HepG2 (cell line): ENCODE measurements at regions not wholly inside any gene's neighbourhood (a gene's known extent, or its start where the extent isn't known, plus 50 kb on each side); places are given as distances from the start of the nearest gene placed in this dataset.

Experiments
- ATAC-seq: fragments of 200-7000 bp; cut with Tn5 transposase; 3 replicates; pipeline ENCODE4 v1.9.1; 2020; ENCODE audit warnings: mild to moderate bottlenecking, moderate library complexity
- BruUV-seq: library from RNA; stranded (reverse); fragments of 400-500 nt; replicated peaks from 2 replicates; lab custom pipeline; 2021; lab: Mats Ljungman, UMichigan
- CTCF ChIA-PET: fragments of 300-600 bp; formaldehyde crosslinking; extraction: SDS; loops from one replicate; lab custom pipeline; 2021; ENCODE audit warnings: low total read pairs, inconsistent platforms, low intra/inter-chr PET ratio; lab: Yijun Ruan, JAX
- POLR2A ChIA-PET: fragments of 350-600 bp; sonication (Branson Sonifier 250); formaldehyde crosslinking; loops from one replicate; lab custom pipeline; 2020; ENCODE audit warnings: antibody characterized with exemption, inconsistent platforms; lab: Yijun Ruan, JAX
- DNase-seq: peaks from one replicate; pipeline ENCODE4 v3.0.0-alpha.2; 2015; ENCODE audit warnings: low spot score
- FAIRE-seq: peaks from 3 replicates; lab custom pipeline; 2011; peaks lifted over from hg19 to GRCh38; lab: Jason Lieb, UNC
- H2AFZ ChIP-seq: one replicate; pipeline ENCODE4 v1.6.1; 2011; ENCODE audit warnings: low read length, inconsistent platforms
- H3K27ac ChIP-seq: fragments of 300-600 bp; 3 replicates; pipeline ENCODE4 v1.8.0; 2011; ENCODE audit warnings: mixed run types, mild to moderate bottlenecking, mixed read lengths, low read length, inconsistent platforms; ENCODE audit not compliant: insufficient read depth; ENCODE audit errors: extremely low read length
- H3K27me3 ChIP-seq, 2 experiments: fragments of 200-600 bp in 1 of 2; 2 replicates in 1 of 2; 3 replicates in 1 of 2; pipeline versions ENCODE4 v1.6.0 to v1.8.0; 2011; ENCODE audit warnings: low read length in 2 of 2, mild to moderate bottlenecking in 2 of 2, moderate library complexity in 2 of 2, inconsistent platforms in 1 of 2; ENCODE audit not compliant: insufficient read depth in 2 of 2, control insufficient read depth in 1 of 2
- H3K36me3 ChIP-seq, 2 experiments: fragments of 200-600 bp in 1 of 2; replicated peaks in 1 of 2; 2 replicates in 1 of 2; 3 replicates in 1 of 2; pipeline versions ENCODE4 v1.5.1 to v1.8.0; 2011; ENCODE audit warnings: low read length in 2 of 2, inconsistent platforms in 1 of 2; ENCODE audit not compliant: insufficient read depth in 2 of 2, control insufficient read depth in 1 of 2
- H3K4me1 ChIP-seq: 2 replicates; pipeline ENCODE4 v1.5.1; 2012; ENCODE audit warnings: low read length, inconsistent platforms; ENCODE audit not compliant: insufficient read depth
- H3K4me2 ChIP-seq: 2 replicates; pipeline ENCODE4 v1.6.0; 2011; ENCODE audit warnings: low read depth, low read length, inconsistent platforms
- H3K4me3 ChIP-seq, 3 experiments: fragments of 200-600 bp in 1 of 3; sonication (generic), shearing (Covaris generic) in 1 of 3; replicated peaks in 1 of 3; 2 replicates each; pipeline ENCODE4 v1.5.1; 2011 to 2016; ENCODE audit warnings: low read length in 3 of 3, inconsistent platforms in 2 of 3, low read depth in 2 of 3, mild to moderate bottlenecking in 2 of 3, control low read depth in 1 of 3, mixed read lengths in 1 of 3; ENCODE audit not compliant: insufficient read depth in 1 of 3
- H3K79me2 ChIP-seq: one replicate; pipeline ENCODE4 v1.6.1; 2011; ENCODE audit warnings: low read length, inconsistent platforms; ENCODE audit not compliant: insufficient read depth
- H3K9ac ChIP-seq: 2 replicates; pipeline ENCODE4 v1.6.0; 2011; ENCODE audit warnings: mild to moderate bottlenecking, low read depth, low read length, inconsistent platforms; ENCODE audit not compliant: insufficient read depth
- H3K9me3 ChIP-seq: 2 replicates; pipeline ENCODE4 v1.5.1; 2012; ENCODE audit warnings: mild to moderate bottlenecking, low read length
- H4K20me1 ChIP-seq: 2 replicates; pipeline ENCODE4 v1.6.0; 2011; ENCODE audit warnings: inconsistent platforms, mild to moderate bottlenecking, low read length, moderate library complexity; ENCODE audit not compliant: insufficient read depth
- AKAP8 ChIP-seq: sonication (generic); formaldehyde crosslinking; IDR thresholded peaks from 2 replicates; pipeline ENCODE4 v1.5.1; 2020; ENCODE audit warnings: mild to moderate bottlenecking, missing genetic modification reagents
- ARHGAP35 ChIP-seq: sonication (generic); formaldehyde crosslinking; IDR thresholded peaks from 2 replicates; pipeline ENCODE4 v1.9.0; 2022; ENCODE audit warnings: mild to moderate bottlenecking, inconsistent platforms, moderate library complexity, missing genetic modification reagents, borderline replicate concordance
- FLYWCH1 ChIP-seq: sonication (generic); formaldehyde crosslinking; IDR thresholded peaks from 2 replicates; pipeline ENCODE4 v1.8.1; 2023; ENCODE audit warnings: mild to moderate bottlenecking, missing genetic modification reagents
- FOXP1 ChIP-seq, 2 experiments: fragments of 450-650 bp in 1 of 2; IDR thresholded peaks; 2 replicates each; pipeline ENCODE4 v1.6.1; 2017 to 2018; ENCODE audit warnings: antibody characterized with exemption in 1 of 2
- NCOR1 ChIP-seq: fragments of 200-600 bp; sonication (generic); IDR thresholded peaks from 2 replicates; pipeline ENCODE4 v1.7.0; 2017; ENCODE audit warnings: antibody characterized with exemption, low read length, borderline replicate concordance
- REL ChIP-seq: sonication (generic); formaldehyde crosslinking; conservative IDR thresholded peaks from 2 replicates; pipeline ENCODE4 v1.8.0; 2022; ENCODE audit warnings: mild to moderate bottlenecking, missing genetic modification reagents, moderate library complexity
- RNF219 ChIP-seq: sonication (generic); formaldehyde crosslinking; IDR thresholded peaks from 2 replicates; pipeline ENCODE4 v1.5.0; 2020; ENCODE audit warnings: mild to moderate bottlenecking, missing genetic modification reagents
- SOX13 ChIP-seq, 3 experiments: fragments of 450-650 bp in 1 of 3; sonication (generic) in 1 of 3; formaldehyde crosslinking in 1 of 3; IDR thresholded peaks in 2 of 3; conservative IDR thresholded peaks in 1 of 3; 2 replicates each; pipeline versions ENCODE4 v1.5.0 to v1.6.1; 2016 to 2020; ENCODE audit warnings: antibody characterized with exemption in 1 of 3, mild to moderate bottlenecking in 1 of 3, missing compliant biosample characterization in 1 of 3, missing genetic modification reagents in 1 of 3, moderate library complexity in 1 of 3
- SRSF1 ChIP-seq: fragments of 200-400 bp; formaldehyde crosslinking; optimal IDR thresholded peaks from 2 replicates; pipeline ENCODE3; 2017; ENCODE audit warnings: mild to moderate bottlenecking, low read depth, low read length, moderate library complexity
- SSRP1 ChIP-seq: IDR thresholded peaks from 2 replicates; pipeline ENCODE4 v1.6.1; 2016; ENCODE audit warnings: control low read depth
- ZNF605 ChIP-seq: sonication (generic); formaldehyde crosslinking; IDR thresholded peaks from 2 replicates; pipeline ENCODE4 v1.8.0; 2022; ENCODE audit warnings: mild to moderate bottlenecking, missing genetic modification reagents
- ZSCAN22 ChIP-seq: sonication (generic); formaldehyde crosslinking; IDR thresholded peaks from 2 replicates; pipeline ENCODE4 v1.4.0; 2020; ENCODE audit warnings: mild to moderate bottlenecking, missing genetic modification reagents
- WGBS: methylation state at CpG from one replicate; pipeline ENCODE4 v1.1.6; 2017; ENCODE audit warnings: low lambda C conversion rate; 5-methylcytosine and 5-hydroxymethylcytosine counted together
- in situ Hi-C: cut with HindIII; loops from 2 replicates; pipeline ENCODE4 v1.10.0; 2017; ENCODE audit warnings: low pct_unique_long_range_greater_than_20kb; ENCODE audit not compliant: extremely low pct_ligation_motif_present
- intact Hi-C: fragments of 100-400 bp; cut with micrococcal nuclease; formaldehyde crosslinking; loops from one replicate; pipeline ENCODE4 v1.10.0; 2022; ENCODE audit not compliant: unreplicated experiment
- TF ChIP-seq, protein P1 (sequence below): IDR thresholded peaks from 2 replicates; pipeline ENCODE4 v1.6.1; 2018; ENCODE audit warnings: missing genetic modification reagents, mild to moderate bottlenecking, missing compliant biosample characterization
- TF ChIP-seq, protein P2 (sequence below): sonication (generic); formaldehyde crosslinking; IDR thresholded peaks from 2 replicates; pipeline ENCODE4 v1.4.0; 2020; ENCODE audit warnings: missing genetic modification reagents

- Histone ChIP-seq H3K27me3 (no peaks in the 10 kb centered on the region), H3K4me1 (no peaks in the 10 kb centered on the region), H4K20me1 (no peaks in the 10 kb centered on the region), H3K9ac (no peak overlapping the region), H3K36me3 (no peaks in the 10 kb centered on the region), H3K4me2 (no peak overlapping the region), H3K4me3 (no peak overlapping the region), H3K27ac (no peak overlapping the region), H3K79me2 (no peaks in the 10 kb centered on the region), H3K9me3 (peaks cover 5% of the 10 kb centered on the region; the same call in 1 of the 2 replicates), H2AFZ (no peak overlapping the region)
- DNase-seq (no peak), FAIRE-seq (no peak), ATAC-seq (no peak)
- CTCF ChIA-PET, result no interaction called here
- no peak for TF ChIP-seq ZNF605 (CRISPR knock-in tag)
- no peak for TF ChIP-seq SRSF1
- no peak for TF ChIP-seq REL
- TF ChIP-seq, protein P1, sequence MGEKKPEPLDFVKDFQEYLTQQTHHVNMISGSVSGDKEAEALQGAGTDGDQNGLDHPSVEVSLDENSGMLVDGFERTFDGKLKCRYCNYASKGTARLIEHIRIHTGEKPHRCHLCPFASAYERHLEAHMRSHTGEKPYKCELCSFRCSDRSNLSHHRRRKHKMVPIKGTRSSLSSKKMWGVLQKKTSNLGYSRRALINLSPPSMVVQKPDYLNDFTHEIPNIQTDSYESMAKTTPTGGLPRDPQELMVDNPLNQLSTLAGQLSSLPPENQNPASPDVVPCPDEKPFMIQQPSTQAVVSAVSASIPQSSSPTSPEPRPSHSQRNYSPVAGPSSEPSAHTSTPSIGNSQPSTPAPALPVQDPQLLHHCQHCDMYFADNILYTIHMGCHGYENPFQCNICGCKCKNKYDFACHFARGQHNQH (CRISPR knock-in tag), result no peak
- no peak for TF ChIP-seq SOX13 (IDR thresholded peaks at IDR 0.05)
- no peak for TF ChIP-seq SOX13 (CRISPR knock-in tag; conservative IDR thresholded peaks at IDR 0.05 in 1 of 2, IDR thresholded peaks at IDR 0.05 in 1 of 2)
- no TSS peak for BruUV-seq
- in situ Hi-C loops (no loop called here), intact Hi-C loops (no loop called here)
- 0% methylated on average over 3 of the region's 3 CpGs for WGBS
- POLR2A ChIA-PET, result no interaction called here
Observed at GRCh38 chr1:233485809-233486398, 128.0 kb upstream of the KCNK1 start.

DNA sequence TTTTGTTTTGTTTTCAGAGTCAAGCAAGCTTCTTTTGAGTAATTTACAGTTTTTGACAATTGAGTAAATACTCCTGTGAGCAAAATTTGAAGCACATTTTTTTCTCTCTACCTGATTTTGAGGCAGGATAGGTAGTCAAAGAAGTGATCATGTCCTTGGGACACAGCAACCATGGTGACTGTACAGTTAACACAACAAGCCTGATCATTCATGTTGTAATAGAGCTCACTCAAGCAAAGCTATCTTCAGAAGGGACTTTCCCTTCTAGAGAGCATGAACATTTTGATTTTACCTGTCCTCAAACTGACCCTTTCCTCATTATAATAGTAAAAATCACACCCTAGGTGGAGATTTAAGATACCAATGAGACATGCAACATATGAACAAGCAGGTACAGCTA is 126.5 kb upstream of the KCNK1 start:
- H3K36me3 ChIP-seq, result no peaks in the 10 kb centered on the region

More for the DNA sequence above, 126.5 kb upstream of the KCNK1 start:
- TF ChIP-seq, protein P2, sequence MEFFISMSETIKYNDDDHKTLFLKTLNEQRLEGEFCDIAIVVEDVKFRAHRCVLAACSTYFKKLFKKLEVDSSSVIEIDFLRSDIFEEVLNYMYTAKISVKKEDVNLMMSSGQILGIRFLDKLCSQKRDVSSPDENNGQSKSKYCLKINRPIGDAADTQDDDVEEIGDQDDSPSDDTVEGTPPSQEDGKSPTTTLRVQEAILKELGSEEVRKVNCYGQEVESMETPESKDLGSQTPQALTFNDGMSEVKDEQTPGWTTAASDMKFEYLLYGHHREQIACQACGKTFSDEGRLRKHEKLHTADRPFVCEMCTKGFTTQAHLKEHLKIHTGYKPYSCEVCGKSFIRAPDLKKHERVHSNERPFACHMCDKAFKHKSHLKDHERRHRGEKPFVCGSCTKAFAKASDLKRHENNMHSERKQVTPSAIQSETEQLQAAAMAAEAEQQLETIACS (CRISPR knock-in tag), result no peak
- TF ChIP-seq FLYWCH1 (CRISPR knock-in tag) (no peak), FOXP1 (IDR thresholded peaks at IDR 0.05) (no peak), FOXP1 (CRISPR knock-in tag; IDR thresholded peaks at IDR 0.05) (no peak), SSRP1 (CRISPR knock-in tag) (no peak), ARHGAP35 (CRISPR knock-in tag) (no peak), AKAP8 (CRISPR knock-in tag) (no peak), RNF219 (CRISPR knock-in tag) (no peak), NCOR1 (no peak), ZSCAN22 (no peak)
- intact Hi-C loops (no loop called here), in situ Hi-C loops (no loop called here)
- no peak overlapping the region for H3K4me3 ChIP-seq
- H3K27ac ChIP-seq, result no peak overlapping the region
- CTCF ChIA-PET, result no interaction called here
- FAIRE-seq (no peak), DNase-seq (no peak), ATAC-seq (no peak)
- H3K27me3 ChIP-seq, result no peaks in the 10 kb centered on the region
- POLR2A ChIA-PET, result no interaction called here
- no peaks in the 10 kb centered on the region for H4K20me1 ChIP-seq
- peaks cover 5% of the 10 kb centered on the region; the same call in 1 of the 2 replicates for H3K9me3 ChIP-seq
- H3K79me2 ChIP-seq, result no peaks in the 10 kb centered on the region
- no peak overlapping the region for H3K4me2 ChIP-seq
- BruUV-seq, result no TSS peak
- H3K4me1 ChIP-seq, result no peaks in the 10 kb centered on the region
- no peak overlapping the region for H2AFZ ChIP-seq
- H3K9ac ChIP-seq, result no peak overlapping the region
